GM20000 (cell line): ENCODE measurements at regions not wholly inside any gene's neighbourhood (a gene's known extent, or its start where the extent isn't known, plus 50 kb on each side); places are given as distances from the start of the nearest gene placed in this dataset.
"Not testable (repeated sequence)": the region's sequence is repeated elsewhere in the genome, so short reads cannot be mapped to it uniquely, and the experiment has no call there.

Experiments used
- DNase-seq: peaks from one replicate; pipeline ENCODE4 v3.0.0; 2012; ENCODE audit warnings: low spot score
- TF ChIP-seq, protein P1 (sequence below): IDR thresholded peaks from 2 replicates; pipeline ENCODE4 v1.5.1; 2012; ENCODE audit warnings: mild to moderate bottlenecking, control low read depth; ENCODE audit errors: extremely low read depth, missing control alignments

DNA sequence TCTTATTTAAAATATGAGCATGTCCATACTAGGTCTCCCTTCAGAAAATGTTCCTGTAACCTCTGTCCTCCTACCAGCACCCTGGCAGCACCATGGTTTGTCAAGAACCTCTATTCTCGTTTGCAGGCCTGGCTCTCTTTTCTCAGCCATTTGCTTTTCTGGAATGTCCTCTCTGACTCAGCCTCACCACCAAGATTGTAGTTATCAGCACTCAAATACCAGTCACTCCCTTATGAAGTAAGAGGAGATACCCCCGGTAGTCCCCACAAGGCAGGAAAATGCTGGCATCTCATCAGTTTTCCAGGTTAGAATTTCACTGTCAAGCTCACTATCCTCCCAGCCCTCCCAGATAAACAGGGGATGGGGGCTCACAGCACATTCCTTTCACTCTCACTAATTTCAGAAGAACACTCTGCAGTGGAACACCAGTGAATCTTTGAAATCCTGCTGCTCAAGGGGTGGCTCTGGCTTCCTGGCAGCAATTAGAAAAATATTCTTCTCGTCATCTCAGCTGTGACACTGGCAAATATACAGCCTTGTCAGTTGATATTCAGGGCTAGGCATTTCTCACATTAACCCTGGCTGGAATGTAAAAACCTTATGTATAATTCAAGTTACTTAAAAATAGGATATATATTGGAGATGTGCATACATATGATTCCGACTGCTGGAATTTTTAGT, 129.2 kb downstream of the TBX18 start:
- no peak for DNase-seq
- TF ChIP-seq, protein P1, sequence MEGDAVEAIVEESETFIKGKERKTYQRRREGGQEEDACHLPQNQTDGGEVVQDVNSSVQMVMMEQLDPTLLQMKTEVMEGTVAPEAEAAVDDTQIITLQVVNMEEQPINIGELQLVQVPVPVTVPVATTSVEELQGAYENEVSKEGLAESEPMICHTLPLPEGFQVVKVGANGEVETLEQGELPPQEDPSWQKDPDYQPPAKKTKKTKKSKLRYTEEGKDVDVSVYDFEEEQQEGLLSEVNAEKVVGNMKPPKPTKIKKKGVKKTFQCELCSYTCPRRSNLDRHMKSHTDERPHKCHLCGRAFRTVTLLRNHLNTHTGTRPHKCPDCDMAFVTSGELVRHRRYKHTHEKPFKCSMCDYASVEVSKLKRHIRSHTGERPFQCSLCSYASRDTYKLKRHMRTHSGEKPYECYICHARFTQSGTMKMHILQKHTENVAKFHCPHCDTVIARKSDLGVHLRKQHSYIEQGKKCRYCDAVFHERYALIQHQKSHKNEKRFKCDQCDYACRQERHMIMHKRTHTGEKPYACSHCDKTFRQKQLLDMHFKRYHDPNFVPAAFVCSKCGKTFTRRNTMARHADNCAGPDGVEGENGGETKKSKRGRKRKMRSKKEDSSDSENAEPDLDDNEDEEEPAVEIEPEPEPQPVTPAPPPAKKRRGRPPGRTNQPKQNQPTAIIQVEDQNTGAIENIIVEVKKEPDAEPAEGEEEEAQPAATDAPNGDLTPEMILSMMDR: no peak

DNA sequence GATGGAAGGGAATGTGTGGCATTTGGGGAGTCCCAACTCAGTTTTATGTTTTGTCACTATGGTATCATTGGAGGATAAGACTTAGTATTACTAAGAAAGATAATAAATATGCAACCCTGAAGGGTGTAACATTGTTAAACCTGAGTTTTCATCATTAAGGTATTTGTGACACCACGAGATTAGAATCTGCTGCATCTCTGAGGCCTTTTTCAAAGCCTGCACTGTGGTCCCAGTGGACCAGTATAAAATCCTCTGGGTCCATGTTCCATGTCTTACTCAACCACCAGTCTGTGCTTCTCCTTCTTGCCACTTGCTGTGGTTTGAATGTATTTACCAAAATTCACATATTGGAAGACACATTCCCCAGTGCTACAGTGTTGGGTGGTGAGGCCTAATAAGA, 130.6 kb downstream of the TBX18 start:
- TF ChIP-seq, protein P1: no peak
- DNase-seq: no peak

DNA sequence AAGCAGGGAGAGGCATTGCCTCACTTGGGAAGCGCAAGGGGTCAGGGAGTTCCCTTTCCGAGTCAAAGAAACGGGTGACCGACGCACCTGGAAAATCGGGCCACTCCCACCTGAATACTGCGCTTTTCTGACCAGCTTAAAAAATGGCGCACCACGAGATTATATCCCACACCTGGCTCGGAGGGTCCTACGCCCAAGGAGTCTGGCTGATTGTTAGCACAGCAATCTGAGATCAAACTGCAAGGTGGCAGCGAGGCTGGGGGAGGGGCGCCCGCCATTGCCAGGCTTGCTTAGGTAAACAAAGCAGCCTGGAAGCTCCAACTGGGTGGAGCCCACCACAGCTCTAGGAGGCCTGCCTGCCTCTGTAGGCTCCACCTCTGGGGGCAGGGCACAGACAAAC, 137.9 kb downstream of the TBX18 start:
- DNase-seq: not testable (repeated sequence)

DNA sequence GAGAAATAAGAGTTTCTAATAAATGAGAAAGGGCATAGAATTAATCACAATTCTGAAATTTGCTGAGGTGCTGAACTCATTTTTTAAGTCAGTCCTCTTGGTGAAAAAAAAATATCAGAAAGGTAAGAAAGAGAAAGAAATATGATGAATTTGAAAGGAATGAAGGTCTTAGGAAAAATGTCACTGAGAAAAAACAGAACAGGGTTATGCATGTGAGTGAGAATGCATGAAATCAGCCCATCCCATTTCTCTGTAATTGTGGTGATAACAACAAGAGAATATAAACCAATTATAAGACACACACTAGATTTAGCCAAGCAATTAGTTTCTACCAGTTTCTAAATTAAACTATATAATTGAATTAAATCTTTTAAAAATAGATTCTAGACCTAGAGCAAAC, 138.9 kb downstream of the TBX18 start:
- DNase-seq: no peak
- TF ChIP-seq, protein P1: no peak

DNA sequence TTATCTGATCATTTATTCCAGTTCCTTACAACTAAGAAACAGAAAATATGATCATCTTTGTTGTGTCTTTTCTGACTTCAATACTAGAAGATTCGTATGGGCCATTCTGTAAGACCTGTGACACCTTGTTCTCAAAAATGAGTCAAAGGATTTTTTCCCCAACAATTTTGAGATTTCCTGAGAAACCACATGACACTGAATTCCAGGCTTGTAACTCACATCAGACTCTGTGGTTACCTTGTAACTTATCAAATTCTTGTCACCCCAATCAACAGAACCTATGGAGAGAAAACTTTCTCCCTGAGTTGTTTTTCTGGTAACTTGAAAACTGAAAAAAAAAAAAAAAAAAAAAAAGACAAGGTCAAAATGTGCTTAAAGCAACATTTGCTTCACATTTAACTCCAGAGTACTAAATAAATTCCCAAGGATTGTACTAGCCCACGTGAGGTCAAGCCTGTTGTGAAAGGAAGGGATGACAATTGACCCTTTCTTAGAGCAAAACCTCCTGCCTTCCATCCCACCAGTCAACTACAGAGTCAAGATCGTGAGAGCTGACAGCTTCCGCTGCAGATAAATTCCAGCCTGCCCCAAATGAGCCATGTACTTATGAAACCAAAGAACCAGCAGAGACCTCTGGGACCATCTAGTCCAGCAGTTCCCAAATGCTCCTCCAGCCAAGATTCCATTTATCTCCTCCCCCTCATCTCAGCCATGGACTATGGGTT, 140.3 kb downstream of the TBX18 start:
- DNase-seq: no peak

DNA sequence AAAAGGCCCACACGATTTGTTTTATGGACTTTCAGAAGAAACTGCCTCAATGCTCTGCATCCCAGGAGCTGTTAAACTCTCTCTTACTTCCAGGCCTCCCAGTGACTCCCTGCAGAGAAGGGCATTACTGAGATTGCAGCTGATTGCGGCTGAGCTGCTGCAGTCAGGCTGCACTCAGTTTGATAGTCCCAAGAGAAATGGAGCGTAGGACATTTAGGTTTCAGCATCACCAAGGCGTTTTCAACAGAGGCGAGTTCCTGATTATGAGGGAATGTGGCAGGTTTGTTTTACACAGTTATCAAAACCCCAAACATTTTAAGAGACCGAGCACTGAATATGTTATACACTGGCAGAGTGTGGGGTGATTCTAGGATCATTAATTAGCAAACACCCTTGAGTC, 145.6 kb downstream of the TBX18 start:
- DNase-seq: no peak

More for the DNA sequence above, 140.3 kb downstream of the TBX18 start:
- TF ChIP-seq, protein P1: no peak

DNA sequence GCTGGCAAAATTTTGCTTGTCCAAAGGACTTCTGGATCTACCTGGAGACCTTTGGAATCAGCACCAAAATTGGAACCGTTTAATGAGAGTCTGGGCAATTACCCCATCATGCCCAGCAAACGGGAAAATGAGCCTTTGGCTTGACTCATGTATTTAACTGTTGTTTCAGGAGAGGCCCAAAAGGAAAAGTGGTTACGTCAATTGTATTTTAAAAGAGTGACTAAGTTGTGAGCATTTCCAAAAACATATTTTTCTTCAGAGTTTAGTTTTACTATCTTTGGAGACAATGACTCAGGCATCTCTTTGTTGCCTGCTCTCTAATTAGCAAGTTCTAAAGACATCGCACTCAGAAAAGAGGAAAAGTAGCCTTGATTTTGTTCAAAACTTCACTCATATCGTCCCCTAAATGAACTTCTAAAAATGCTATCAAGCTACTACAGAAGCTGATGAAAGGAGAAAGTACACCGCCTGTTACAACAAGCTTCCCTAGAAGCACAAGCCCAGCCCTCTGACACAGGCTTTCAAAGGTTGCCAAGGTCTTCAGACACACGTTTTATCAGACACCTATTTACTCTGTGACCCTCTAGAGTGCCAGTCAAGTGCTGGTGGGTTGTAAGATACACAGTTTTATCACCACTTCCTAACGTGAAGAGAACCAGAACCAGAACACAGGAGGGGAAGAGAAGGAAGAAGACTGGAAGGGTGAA, 146.2 kb downstream of the TBX18 start:
- TF ChIP-seq, protein P1: no peak

More for the DNA sequence above, 145.6 kb downstream of the TBX18 start:
- TF ChIP-seq, protein P1: no peak

More for the DNA sequence above, 146.2 kb downstream of the TBX18 start:
- DNase-seq: no peak
